ENCODE measurements at regions not wholly inside any gene's neighbourhood (a gene's known extent, or its start where the extent isn't known, plus 50 kb on each side); places are given as distances from the start of the nearest gene placed in this dataset.

DNA sequence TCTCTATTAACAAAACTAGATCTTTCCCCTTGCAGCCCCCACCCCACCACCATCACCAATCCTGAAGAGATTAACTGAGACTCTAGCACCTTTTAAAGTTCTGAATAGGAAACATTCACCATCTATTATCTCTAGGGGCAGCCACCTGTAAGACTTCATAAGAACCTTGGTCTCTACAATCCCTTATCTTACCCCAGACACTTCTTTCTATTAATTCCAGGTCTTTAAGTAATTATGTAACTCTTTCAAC lies 180.2 kb upstream of the FBXL17 start:
- no peak for TF ChIP-seq CTCF (IDR thresholded peaks at IDR 0.05; ENCODE audit: insufficient read depth, low read depth, low read length)
- TF ChIP-seq EZH2 (IDR thresholded peaks at IDR 0.05; ENCODE audit: insufficient read depth, low read length) = no peak

All from astrocyte (in vitro differentiated cells and primary cell).